HG02571 (cell line): ENCODE measurements at regions not wholly inside any gene's neighbourhood (a gene's known extent, or its start where the extent isn't known, plus 50 kb on each side); places are given as distances from the start of the nearest gene placed in this dataset.
"Not testable (repeated sequence)": the region's sequence is repeated elsewhere in the genome, so short reads cannot be mapped to it uniquely, and the experiment has no call there.

Source experiments
- ATAC-seq: cut with Tn5 transposase; IDR thresholded peaks from one replicate; pipeline ENCODE4 v1.9.1; 2021; ENCODE audit warnings: mild to moderate bottlenecking, moderate library complexity; ENCODE audit not compliant: unreplicated experiment

DNA sequence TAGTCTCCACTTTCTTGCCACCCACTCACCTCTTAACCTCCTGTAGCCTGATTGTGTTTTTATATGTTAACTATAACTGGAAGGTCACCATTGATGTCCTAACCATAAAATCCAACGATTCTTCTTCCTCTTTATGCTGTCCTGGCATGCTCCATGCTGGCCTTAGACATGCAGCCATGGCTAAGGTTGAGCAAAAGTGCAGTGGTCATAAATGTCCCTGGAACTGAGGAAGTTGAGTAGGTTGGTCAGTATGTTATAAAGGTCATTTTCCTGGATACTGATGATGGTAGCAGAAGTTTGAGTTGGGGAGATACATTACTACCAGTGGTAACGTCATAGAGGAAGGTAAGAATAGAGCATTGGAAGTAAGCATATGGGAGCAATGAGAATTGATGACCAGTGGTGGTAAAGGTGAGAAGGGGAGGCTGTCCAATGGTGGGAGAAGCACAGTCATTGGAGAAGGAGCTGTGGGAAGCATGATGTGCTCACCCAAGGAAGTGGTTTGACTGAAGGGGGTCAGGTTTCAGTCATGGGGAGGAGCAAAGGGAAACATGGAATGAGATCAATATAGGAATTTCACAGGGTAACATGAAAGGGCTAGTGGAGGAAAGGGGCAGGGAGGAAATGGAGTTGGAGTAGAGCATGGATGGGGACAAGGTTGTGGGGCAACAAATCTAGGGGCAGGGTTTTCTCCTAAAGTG, 240.8 kb downstream of the DACT1 start:
- no peak for ATAC-seq

DNA sequence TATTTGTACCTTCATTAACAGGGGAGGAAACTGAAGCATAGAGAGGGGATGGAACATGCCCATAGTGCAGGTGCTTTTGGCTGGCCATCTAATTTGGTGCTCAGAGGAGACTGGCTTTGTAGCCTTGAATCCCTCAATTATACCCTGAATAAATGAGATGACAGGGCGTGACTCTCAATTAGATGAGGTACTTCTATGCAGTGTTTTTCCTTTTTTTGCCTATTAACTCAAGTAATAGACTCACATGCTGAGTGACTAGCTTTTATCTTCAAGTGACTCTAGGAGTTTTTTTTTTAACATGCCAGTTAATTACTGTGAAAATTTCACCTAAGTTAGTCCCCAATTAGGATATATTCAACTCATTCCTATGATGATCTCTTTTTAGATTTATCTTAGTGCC, 243.7 kb downstream of the DACT1 start:
- no peak for ATAC-seq

DNA sequence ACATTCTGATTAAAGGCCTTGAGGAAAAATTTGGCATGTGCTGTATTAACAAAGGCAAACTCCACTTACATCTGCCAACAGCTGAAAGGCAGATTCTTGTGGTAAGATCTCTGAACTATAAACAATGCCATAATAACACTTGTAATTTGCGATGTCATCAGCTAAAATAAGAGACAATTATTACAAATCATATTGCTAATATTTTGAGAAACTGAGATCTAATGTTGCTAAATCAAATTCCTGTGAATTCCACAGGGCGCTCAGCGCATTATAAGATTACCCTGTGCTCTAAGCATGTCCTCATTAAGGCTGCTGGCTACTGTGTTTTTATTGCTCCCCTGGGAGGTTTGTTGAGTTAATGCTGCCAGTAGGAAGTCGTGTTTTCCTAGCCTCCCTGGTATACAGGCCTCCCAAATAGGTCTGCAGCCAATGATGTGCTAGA, 244.8 kb downstream of the DACT1 start:
- ATAC-seq: no peak

DNA sequence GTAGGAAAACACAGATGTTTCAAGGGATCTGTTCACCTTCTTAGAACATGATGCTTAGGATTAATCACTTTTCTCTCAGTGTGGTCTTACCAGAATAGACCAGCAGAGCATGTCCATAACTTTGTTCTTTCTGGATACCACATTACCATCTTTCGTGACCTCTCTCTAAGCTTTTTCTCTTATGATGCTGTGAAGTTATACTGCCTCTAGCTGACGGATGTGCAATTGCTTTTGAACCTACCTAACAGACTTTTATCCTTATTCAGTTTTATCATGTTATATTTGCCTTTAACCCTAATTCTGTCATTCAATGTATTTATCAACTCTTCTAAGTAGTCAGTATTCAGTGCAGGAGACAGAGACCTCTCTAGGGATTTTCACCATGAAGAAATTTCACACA, 246.7 kb downstream of the DACT1 start:
- no peak for ATAC-seq

DNA sequence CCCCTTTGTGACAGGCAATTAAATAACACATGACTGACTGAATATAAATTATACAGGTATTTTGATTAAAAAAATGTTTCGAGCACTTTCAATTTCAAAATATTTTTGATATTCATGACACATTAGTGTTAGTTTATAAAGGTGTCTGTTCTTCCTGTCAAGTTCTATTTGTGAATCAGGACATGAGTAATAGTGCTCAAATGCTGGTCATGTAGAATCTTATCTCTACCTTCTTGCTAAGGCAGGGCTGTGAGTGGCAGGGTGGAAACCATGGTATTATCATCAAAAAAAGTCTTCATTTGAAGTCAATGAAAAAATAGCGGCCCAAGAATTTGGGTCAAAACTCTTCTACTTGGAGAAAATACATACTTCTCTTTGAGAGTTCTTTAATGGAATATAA, 250.2 kb downstream of the DACT1 start:
- no peak for ATAC-seq

DNA sequence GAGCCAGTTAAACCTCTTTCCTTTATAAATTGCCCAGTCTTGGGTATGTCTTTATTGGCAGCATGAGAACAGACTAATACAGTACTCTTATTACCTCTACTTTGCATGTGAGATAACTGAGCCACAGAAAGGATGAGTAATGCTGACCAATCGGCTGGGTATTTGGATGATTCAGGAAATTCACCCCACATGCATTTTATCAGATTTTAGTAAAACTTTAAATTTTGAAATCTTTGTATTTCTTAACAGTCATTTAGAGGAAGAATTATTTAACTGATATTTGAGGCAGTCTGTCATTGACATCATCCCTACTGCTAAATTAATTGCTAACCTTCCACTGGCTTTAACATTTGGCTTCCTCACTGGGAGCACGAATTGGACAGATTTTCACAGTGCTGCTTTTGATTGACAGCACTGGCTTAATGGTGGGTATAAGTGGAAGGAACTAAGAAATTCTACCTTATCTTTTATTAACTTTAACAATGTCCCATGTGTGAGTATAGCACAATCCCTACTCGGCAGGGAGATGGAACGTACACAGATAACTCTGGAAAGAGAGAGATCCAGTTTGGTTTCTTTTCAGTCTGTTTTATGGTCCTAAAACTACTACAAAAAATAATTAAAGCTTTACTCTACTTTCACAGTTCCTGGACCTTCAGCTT, 261.0 kb downstream of the DACT1 start:
- no peak for ATAC-seq

DNA sequence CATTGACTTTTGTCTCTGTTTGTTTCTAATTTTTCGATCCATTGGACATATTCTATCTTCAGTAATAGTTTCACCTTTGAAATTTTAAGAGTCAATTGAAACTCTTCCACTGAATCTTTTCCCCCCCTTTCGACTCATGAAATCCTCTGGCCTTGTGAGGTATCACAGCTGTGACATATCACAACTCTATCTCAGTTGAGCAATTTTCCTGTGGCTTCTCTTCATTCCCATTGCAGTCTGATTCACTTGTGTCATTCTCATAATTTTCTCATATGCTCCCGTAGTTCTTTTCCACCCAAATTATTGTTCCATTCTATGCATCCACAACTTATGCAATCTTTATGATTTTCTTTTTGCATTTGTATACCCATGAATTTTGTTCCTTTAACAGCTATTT, 261.6 kb downstream of the DACT1 start:
- ATAC-seq: no peak

DNA sequence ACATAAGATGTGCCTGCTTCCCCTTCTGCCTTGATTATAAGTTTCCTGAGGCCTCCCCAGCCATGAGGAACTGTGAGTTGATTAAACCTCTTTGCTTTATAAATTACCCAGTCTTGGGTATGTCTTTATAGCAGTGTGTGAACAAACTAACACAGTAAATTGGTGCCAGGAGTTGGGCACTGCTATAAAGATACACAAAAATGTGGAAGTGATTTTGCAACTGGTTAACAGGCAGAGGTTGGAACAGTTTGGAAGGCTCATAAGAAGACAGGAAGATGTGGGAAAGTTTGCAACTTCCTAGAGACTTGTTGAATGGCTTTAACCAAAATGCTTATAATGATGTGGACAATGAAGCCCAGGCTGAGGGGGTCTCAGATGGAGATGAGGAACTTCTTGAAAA, 264.1 kb downstream of the DACT1 start:
- no peak for ATAC-seq

DNA sequence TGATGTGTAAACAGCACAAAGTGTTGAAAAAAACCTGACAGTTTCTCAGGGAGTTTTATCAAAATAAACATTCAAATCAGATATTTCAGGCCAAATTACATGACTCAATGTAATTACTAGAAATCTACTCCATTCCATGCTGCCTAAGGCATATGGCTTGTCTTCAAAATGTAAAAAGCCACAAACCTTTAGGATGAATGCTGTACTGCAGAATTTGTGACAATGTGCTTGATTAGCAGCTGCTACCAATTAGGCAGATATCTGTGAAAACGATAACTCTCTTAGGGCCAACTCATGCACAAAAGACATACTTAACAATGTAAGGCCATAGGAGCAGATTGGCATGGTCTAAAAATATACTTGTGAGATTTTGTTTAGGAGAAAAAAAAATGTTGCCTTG, 267.0 kb downstream of the DACT1 start:
- no peak for ATAC-seq

DNA sequence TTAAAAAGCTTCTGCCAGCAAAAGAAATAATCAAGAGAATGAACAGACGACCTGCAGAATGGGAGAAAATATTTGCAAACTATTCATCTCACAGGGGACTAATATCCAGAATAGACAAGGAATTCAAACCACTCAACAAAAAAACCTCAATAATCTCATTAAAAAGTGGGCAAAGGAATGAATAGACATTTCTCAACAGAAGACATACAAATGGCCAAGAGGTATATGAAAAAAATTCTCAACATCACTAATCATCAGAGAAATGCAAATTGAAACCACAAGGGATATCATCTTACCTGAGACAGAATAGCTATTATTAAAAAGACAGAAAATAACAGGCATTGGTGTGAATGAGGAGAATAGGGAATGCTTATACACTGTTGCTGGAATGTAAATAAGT, 270.0 kb downstream of the DACT1 start:
- no peak for ATAC-seq

DNA sequence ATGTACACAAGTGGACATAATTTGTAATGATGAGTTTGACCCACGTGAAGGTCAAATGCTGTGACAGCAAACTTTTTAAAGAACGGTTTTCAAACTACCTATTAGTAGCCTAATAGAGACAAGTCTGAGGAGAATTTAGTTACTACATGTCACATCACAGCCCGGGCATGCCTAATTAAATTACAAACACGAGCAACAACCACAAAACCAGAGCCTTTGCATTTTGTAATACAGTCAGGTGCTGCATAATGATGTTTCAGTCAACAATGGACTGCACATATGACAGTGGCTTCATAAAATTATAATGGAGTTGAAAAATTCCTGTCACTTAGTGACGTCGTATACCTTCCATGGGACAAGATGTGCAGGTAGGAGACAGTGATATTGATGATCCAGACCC, 274.5 kb downstream of the DACT1 start:
- ATAC-seq: no peak

DNA sequence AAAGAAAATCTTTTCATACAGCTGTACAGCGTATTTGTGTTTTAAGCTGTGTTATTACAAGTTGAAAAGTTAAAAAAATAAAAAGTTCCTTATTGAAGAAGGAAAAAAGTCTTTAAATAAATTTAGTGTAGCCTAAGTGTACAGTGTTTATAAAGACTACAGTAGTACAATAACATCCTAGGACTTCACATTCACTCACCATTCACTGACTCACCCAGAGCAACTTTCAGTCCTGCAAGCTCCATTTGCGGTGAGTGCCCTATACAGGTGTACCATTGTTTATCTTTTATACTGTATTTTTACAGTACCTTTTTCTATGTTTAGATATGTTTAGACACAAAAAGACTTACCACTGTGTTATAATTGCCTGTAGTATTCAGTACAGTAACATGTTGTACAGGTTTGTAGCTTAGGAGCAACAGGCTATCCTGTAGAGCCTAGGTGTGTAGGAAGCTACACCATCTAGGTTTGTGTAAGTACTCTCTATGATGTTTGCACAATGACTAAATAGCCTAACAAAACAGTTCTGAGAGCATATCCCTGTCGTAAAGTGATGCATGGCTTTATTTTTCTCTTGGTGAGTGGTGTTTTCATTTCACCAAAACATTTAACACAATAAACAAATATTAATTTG, 275.2 kb downstream of the DACT1 start:
- no peak for ATAC-seq

DNA sequence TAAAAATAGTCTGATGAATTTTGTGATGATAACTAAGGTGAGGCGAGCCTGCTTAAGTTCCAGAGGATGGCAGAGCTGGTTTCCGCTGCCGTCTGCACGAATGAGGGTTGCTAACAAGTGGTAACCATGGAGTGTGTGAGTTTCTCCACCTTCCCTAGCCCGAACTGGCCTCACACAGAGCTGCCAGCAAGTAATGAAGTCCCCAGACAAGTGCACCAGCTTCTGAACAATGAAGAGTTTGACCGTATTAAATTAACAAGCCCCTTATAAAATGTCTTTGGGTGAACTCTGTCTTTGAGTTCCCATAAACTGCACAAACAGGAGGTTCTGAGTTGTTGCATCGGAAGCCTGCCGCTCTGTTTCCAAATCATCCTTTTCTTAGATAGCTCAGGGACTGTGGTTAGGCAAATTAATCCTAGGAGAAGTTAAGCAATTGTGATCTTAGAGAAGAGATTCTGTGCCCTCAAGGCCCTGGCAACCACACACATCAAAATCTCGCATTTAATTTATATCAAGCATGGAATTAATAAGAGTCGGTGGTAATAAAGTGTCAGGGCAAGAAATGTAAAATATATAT, 274.1 kb upstream of the DAAM1 start:
- no peak for ATAC-seq

DNA sequence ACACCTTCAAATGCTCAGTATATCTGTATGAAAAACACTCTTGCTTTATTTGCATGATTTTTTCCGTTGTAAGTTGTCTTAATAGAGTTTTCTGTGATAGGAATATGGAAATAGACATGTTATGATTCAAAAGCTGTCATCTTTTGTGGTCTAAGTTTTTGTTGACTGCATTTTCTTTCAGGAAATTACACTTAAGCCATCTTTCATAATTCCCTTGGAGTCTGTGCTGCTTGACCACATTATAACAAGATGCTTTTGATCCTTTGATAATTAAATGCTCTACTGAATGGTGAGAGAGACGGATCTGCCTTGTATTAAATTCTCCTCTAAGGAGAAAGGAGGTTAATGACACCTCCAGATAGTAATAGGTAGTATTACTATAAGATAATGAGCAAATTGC, 272.8 kb upstream of the DAAM1 start:
- no peak for ATAC-seq

DNA sequence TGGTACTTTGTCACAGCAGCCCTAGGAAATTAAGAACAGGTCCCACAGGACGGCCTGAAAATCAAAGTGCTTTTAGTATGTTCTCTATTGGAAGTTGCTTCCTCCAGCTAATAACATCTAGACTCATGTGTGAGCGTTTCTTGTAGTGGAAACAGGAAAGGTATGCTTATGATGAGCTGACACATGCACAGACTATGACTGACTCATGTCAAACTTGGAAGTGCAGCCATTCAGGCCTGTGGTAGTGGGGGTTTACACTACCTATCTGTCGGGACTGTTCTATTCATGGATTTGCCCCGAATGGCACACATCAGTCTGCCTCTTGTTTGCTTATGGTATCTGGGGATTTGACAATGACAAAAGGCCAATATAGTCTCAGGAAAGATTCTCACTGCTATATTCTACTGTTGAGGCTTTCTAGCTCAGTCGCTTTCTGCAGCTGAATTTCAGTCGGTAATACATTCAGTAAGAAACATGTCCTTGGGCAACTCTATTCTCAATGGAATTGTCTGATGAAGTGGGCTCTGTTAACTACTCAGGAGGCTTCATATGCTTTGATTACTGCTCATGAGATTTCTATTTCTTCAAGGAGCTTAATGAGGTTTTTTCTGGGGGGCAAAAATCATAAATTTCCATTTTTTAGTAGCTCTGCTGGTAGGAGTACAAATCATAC, 270.3 kb upstream of the DAAM1 start:
- ATAC-seq: no peak

DNA sequence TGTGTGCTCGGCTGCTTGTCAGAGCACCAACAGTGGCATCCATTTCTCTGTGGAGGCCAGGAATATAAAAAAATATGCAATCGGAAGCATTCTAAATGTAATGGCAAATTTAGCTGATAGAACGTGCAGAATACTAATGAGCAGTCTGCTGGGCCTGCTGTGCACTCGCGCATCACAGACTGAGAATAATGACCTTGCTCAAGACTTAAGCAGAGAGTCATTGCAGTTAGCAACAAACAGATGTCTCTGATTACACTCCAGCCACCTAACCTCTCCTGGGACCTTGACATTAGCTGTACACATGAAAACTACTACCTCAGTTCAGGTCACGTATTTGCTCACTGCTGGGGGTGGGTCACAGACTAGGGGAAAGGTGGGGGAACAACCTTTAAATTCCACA, 269.2 kb upstream of the DAAM1 start:
- no peak for ATAC-seq

DNA sequence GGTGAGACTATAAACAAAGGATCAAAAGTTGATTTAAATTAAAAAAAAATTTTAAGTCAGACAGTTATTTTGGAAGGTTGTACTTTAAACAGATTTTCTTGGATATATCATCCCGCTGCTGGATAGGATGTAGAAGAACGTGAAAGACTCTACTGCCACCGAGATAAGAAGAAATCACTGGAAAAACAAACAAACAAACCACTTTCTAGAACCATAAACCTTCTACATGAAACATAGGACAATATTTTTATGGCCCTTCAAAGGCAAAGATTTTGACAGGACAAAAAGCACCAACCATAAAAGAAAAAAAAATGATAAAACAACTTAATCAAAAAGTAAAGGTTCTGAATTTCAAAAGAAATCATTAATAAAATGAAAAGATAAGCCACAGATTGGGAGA, 268.2 kb upstream of the DAAM1 start:
- no peak for ATAC-seq

DNA sequence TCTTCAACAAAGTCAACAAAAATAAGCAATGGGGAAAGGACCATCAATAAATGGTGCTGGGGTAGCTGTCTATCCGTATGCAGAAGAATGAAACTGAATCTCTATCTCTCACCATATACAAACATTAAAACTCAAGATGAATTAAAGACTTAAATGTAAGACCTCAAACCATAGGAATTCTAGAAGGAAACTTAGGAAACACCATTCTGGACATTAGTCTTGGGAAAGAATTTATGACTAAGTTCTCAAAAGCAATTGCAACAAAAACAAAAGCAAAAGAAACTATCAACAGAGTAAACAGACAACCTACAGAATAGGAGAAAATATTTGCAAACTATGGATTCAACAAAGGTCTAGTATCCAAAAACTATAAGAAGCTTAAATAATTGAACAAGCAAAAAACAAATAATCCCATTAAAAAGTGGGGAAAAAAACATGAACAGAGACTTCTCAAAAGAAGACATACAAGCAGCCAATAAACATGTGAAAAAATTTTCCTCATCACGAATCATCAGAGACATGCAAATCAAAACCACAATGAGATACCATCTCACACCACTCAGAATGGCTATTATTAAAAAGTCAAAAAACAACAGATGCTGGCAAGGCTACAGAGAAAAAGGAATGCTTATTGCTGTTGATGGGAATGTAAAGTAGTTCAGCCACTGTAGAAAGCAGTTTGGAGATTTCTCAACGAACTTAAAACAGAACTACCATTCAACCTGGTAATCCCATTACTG, 266.1 kb upstream of the DAAM1 start:
- not testable (repeated sequence) for ATAC-seq

DNA sequence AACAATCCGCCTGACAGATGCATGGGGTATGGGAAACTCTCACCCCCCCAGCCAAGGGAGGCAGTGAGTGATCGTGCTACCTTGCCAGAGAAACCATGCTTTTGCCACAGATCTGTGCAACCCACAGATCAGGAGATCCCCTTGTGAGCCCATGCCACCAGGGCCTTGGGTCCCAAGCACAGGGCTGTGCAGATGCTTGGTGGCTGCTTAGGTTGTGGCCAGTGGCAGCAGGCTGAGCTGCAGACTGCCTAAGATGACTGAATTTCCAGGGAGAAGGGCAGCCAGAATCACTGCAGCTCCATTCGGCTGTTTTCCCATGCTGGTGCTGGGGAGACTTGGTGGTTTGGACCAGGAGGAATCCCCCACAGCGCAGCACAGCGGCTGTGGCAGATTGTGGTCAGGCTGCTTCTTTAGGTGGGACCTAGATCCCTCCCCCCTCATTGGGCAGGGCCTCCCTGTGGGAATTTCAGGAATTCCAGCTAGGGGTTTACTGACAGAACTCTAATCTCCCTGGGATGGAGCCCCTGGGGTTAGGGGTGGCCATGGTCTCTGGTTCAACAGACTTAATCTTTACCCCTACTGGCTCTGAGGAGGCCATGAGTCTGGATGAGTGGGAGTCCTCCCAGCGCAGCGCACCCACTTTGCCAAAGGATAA, 264.6 kb upstream of the DAAM1 start:
- ATAC-seq: no peak

DNA sequence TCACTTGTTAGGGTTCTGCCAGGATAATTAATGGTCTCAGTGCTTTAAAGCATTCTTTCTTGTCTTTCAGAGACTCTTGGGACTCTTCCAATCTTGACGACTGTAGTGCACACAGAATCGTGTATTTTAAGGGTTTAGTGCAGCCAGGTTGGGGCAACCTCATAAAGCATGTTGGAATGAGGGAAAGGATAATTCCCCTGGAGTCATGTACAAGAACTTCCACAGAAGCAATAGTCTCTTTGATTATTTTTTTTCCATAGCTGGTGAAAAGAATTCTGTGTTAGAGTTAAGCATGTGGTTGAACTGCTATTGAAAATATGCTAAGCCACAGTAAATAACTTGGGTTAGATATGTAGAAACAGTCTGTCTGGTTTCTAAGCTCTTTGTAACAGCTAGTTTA, 246.8 kb upstream of the DAAM1 start:
- ATAC-seq: no peak
